ENCODE measurements at regions not wholly inside any gene's neighbourhood (a gene's known extent, or its start where the extent isn't known, plus 50 kb on each side); places are given as distances from the start of the nearest gene placed in this dataset.

DNA sequence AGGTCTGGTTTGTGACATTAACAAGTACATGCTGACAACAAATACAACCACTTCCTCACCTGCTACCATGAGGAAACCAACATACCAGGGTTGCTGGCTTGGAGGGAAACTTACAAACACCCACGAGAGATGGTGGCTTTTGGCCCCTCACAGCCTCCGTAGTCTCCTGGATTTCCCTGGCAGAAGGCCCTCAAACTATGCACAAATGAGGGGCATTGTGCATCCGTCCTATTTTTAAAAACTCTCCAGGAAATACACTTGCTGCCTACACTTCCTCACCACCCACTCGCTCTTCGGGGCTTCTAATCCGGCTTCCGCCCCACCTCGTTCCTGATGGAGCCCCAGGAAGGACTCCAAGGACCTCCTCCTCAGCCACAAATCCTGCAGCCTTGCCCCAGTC is 355.0 kb upstream of the GATB start:
- Mint-ChIP-seq H3K27me3 (ENCODE audit: low read depth) (peaks cover 30% of the 10 kb centered on the region), H3K4me1 (peaks cover 5 to 12% of the 10 kb centered on the region in 2 experiments; a peak in 2 of 4 replicates), H3K27ac (peak overlapping the region in 1 of 3 experiments; percentile 36; a peak in 1 of 7 replicates), H3K36me3 (ENCODE audit: insufficient read depth in 1 of 3, low read depth in 3 of 3) (no peaks in the 10 kb centered on the region), H3K9me3 (no peaks in the 10 kb centered on the region), H3K4me3 (no peak overlapping the region)
- WGBS (ENCODE audit: extremely low coverage, insufficient read length, low lambda C conversion rate) = no CpG with 5 or more reads among the region's 8 CpGs
- no peaks in the 10 kb centered on the region for H3K23me2 ChIP-seq (ENCODE audit: insufficient read length, low read depth, low read length, poor library complexity, severe bottlenecking)
- DNase-seq = no peak
- no peak overlapping the region for H2BK120ac ChIP-seq (ENCODE audit: low read depth, low read length, poor library complexity, severe bottlenecking)
- no peaks in the 10 kb centered on the region for H3K4me1 ChIP-seq (ENCODE audit: insufficient read depth, low read length)
- H4K91ac ChIP-seq (ENCODE audit: insufficient read length, low read depth, low read length) = no peak overlapping the region
- no peak overlapping the region for H3K9ac ChIP-seq (ENCODE audit: extremely low read depth, insufficient read length, low read length)
- TF ChIP-seq CTCF (conservative IDR thresholded peaks at IDR 0.05) = no peak
- H3K9me3 ChIP-seq (ENCODE audit: control insufficient read depth, low read depth, low read length) = no peaks in the 10 kb centered on the region
- no peak overlapping the region for H3K14ac ChIP-seq (ENCODE audit: insufficient read depth, low read length)
- H3K79me1 ChIP-seq (ENCODE audit: insufficient read depth, low read depth, low read length, poor library complexity, severe bottlenecking) = no peaks in the 10 kb centered on the region
- no peaks in the 10 kb centered on the region for H3K79me2 ChIP-seq (ENCODE audit: insufficient read depth, low read length)
- no peaks in the 10 kb centered on the region for H4K20me1 ChIP-seq (ENCODE audit: control insufficient read depth, insufficient read depth, insufficient read length)
- no peak overlapping the region for H3K4ac ChIP-seq (ENCODE audit: low read depth, low read length)
- H3K27ac ChIP-seq (ENCODE audit: insufficient read length, low read depth, low read length) = no peak overlapping the region
- no peak overlapping the region for H3K23ac ChIP-seq (ENCODE audit: insufficient read length, low read depth, low read length)
- no peak overlapping the region for H2BK15ac ChIP-seq (ENCODE audit: low read depth, low read length)
- no peak overlapping the region for H2BK5ac ChIP-seq (ENCODE audit: insufficient read length, low read length)
- no peak overlapping the region for H4K8ac ChIP-seq (replicated peaks; ENCODE audit: insufficient read length, low read depth, low read length)
- H3K18ac ChIP-seq (ENCODE audit: insufficient read length, low read depth, low read length) = no peak overlapping the region
- no peak overlapping the region for H4K5ac ChIP-seq (ENCODE audit: insufficient read length, low read depth, low read length)
- no peak overlapping the region for H2AFZ ChIP-seq (ENCODE audit: low read length)
- H3K56ac ChIP-seq (ENCODE audit: insufficient read length, low read depth, low read length) = no peak overlapping the region
- no peak overlapping the region for H3T11ph ChIP-seq (ENCODE audit: low read length)
- no peak overlapping the region for H2BK20ac ChIP-seq (ENCODE audit: low read depth, low read length, poor library complexity, severe bottlenecking)
- H2AK5ac ChIP-seq (ENCODE audit: insufficient read length, low read length) = no peak overlapping the region
- no peak overlapping the region for H2BK12ac ChIP-seq (ENCODE audit: insufficient read length, low read depth, low read length)
- no peak overlapping the region for H3K4me2 ChIP-seq (ENCODE audit: insufficient read depth, insufficient read length, low read length)
- no peaks in the 10 kb centered on the region for H3K27me3 ChIP-seq (ENCODE audit: insufficient read depth, low read length)
